Aorta (tissue), 5 donors: ENCODE measurements at regions not wholly inside any gene's neighbourhood (a gene's known extent, or its start where the extent isn't known, plus 50 kb on each side); places are given as distances from the start of the nearest gene placed in this dataset.

ENCODE experiments used
- ATAC-seq: fragments of 200-7000 bp; cut with Tn5 transposase; one replicate; pipeline ENCODE4 v1.9.1; 2022; ENCODE audit warnings: moderate library complexity; ENCODE audit not compliant: low FRiP score
- DNase-seq, 2 donors: peaks; one replicate each; pipeline ENCODE4 v3.0.0-alpha.2; 2020
- H3K27ac ChIP-seq, 2 donors: one replicate each; pipeline ENCODE4 v1.5.1; 2013; ENCODE audit warnings: low read length in 2 of 2, mild to moderate bottlenecking in 2 of 2, moderate library complexity in 2 of 2, control low read depth in 1 of 2, inconsistent platforms in 1 of 2, low read depth in 1 of 2
- H3K27me3 ChIP-seq, 2 donors: one replicate each; pipeline ENCODE4 v1.6.1; 2013; ENCODE audit warnings: control low read depth in 1 of 2, low read length in 1 of 2, mild to moderate bottlenecking in 1 of 2, moderate library complexity in 1 of 2; ENCODE audit not compliant: insufficient read depth in 2 of 2, control insufficient read depth in 1 of 2
- H3K36me3 ChIP-seq, 2 donors: one replicate each; pipeline ENCODE4 v1.6.1; 2013; ENCODE audit warnings: control low read depth in 1 of 2, low read length in 1 of 2, mild to moderate bottlenecking in 1 of 2; ENCODE audit not compliant: insufficient read depth in 2 of 2, control insufficient read depth in 1 of 2
- H3K4me1 ChIP-seq, 2 donors: one replicate each; pipeline ENCODE4 v1.6.1; 2013; ENCODE audit warnings: low read length in 2 of 2, control low read depth in 1 of 2, mild to moderate bottlenecking in 1 of 2, moderate library complexity in 1 of 2; ENCODE audit not compliant: insufficient read depth in 2 of 2, control insufficient read depth in 1 of 2
- H3K4me3 ChIP-seq, 2 donors: one replicate each; pipeline ENCODE4 v1.5.1; 2013; ENCODE audit warnings: low read length in 2 of 2, control low read depth in 1 of 2, mild to moderate bottlenecking in 1 of 2
- H3K9me3 ChIP-seq: one replicate; pipeline ENCODE4 v1.6.1; 2013; ENCODE audit warnings: mild to moderate bottlenecking, low read length; ENCODE audit not compliant: control insufficient read depth
- WGBS, 2 donors: extraction: QIAGEN DNeasy Blood & Tissue Kit; methylation state at CpG; one replicate each; pipeline ENCODE4 v1.1.7; 2013; 5-methylcytosine and 5-hydroxymethylcytosine counted together
- intact Hi-C, 2 donors: fragments of 100-400 bp; cut with DNase I; formaldehyde crosslinking; loops; one replicate each; pipeline versions ENCODE4 v1.14.2 to v1.15.0; 2022
- donor health status: healthy with polysubstance abuse.
- donor health status: Bipolar disorder and iron deficiency.
- donor health status: DM: no; HTN: no; CAD: no.
- donor health status: DM: no; HTN: no; CAD: no.
- donor health status: DM: yes; HTN: yes; CAD: no.

DNA sequence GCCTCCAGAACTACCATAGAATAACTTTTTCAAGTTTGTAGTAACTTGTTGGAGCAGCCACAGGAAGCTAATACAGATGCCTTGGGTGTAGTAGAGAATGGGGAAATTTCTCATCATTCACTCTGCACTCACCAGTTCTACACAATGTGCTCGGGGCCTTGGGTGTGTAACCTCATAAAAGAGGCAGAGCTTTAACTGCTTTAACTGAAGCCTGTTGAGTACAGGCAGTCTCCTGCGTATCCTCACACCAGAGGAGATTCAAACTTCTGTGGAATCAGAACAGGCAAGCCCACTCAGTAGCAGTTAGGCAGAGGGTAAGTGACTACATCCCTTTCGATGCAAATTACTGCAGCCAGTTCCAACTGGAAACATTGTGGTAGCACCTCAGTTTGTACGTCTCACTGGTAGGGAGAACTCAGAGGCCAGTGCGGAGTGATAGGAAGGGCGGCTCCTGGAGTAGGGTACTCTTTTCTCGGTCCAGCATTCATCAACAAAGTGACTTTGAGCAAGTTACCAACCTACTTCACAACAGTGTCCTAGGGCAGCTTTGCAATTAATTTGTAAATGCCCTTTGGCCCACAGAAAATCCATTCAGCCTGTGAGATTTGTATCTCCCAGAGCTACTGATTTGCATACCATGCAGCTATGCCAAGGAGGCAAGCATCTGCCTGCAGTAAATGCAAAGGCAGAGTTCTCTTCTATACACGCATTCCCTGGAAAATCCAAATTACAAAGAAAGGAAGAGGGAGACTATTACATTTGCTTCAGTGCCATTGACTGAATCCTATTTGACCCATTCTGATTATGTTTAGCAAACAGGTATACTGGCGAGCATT, 904.3 kb downstream of the DIAPH3 start:
- Histone ChIP-seq H3K4me1 (no peaks in the 10 kb centered on the region), H3K27ac (no peak overlapping the region), H3K36me3 (no peaks in the 10 kb centered on the region), H3K9me3 (no peaks in the 10 kb centered on the region), H3K4me3 (no peak overlapping the region), H3K27me3 (no peaks in the 10 kb centered on the region)
- 88 to 89% methylated on average over 9 of the region's 9 CpGs for WGBS, 2 donors
- intact Hi-C loops = no loop called here
- DNase-seq = no peak
- ATAC-seq = peak; percentile 15

- H3K27ac ChIP-seq = no peak overlapping the region
- no peaks in the 10 kb centered on the region for H3K36me3 ChIP-seq
- H3K27me3 ChIP-seq = no peaks in the 10 kb centered on the region
- H3K4me3 ChIP-seq = no peak overlapping the region
- whole genome bisulfite sequencing, 2 donors = 49 to 53% methylated on average over 4 of the region's 4 CpGs
- H3K4me1 ChIP-seq = no peaks in the 10 kb centered on the region
- ATAC-seq (no peak), DNase-seq (no peak)
- H3K9me3 ChIP-seq = no peaks in the 10 kb centered on the region
- intact Hi-C loops = no loop called here
These were observed 901.7 kb downstream of the DIAPH3 start for GRCh38 chr13:59261928-59262488.

- no peaks in the 10 kb centered on the region for H3K36me3 ChIP-seq
- DNase-seq = no peak
- H3K27ac ChIP-seq = no peak overlapping the region
- H3K4me1 ChIP-seq = no peaks in the 10 kb centered on the region
- intact Hi-C loops = no loop called here
- H3K9me3 ChIP-seq = no peaks in the 10 kb centered on the region
- no peak for ATAC-seq
- no peaks in the 10 kb centered on the region for H3K27me3 ChIP-seq
- no peak overlapping the region for H3K4me3 ChIP-seq
These were observed 900.2 kb downstream of the DIAPH3 start for GRCh38 chr13:59263531-59263930.

- Histone ChIP-seq H3K9me3 (no peaks in the 10 kb centered on the region), H3K36me3 (no peaks in the 10 kb centered on the region), H3K4me1 (no peaks in the 10 kb centered on the region), H3K27ac (no peak overlapping the region), H3K4me3 (no peak overlapping the region), H3K27me3 (no peaks in the 10 kb centered on the region)
- no peak for DNase-seq
- ATAC-seq = no peak
- WGBS, 2 donors = 45 to 50% methylated on average over 2 of the region's 2 CpGs
- intact Hi-C loops = no loop called here
These were observed 897.2 kb downstream of the DIAPH3 start for GRCh38 chr13:59266478-59267063.

- H3K27ac ChIP-seq = no peak overlapping the region
- DNase-seq = no peak
- no peaks in the 10 kb centered on the region for H3K9me3 ChIP-seq
- intact Hi-C loops = no loop called here
- ATAC-seq = no peak
- H3K4me1 ChIP-seq = no peaks in the 10 kb centered on the region
- H3K27me3 ChIP-seq = no peaks in the 10 kb centered on the region
- H3K36me3 ChIP-seq = no peaks in the 10 kb centered on the region
- 7 to 12% methylated on average over 2 of the region's 2 CpGs for WGBS, 2 donors
- H3K4me3 ChIP-seq = no peak overlapping the region
These were observed 894.3 kb downstream of the DIAPH3 start for GRCh38 chr13:59269476-59269875.

- Histone ChIP-seq H3K4me3 (no peak overlapping the region), H3K36me3 (no peaks in the 10 kb centered on the region), H3K9me3 (no peaks in the 10 kb centered on the region), H3K27ac (no peak overlapping the region), H3K4me1 (no peaks in the 10 kb centered on the region), H3K27me3 (no peaks in the 10 kb centered on the region)
- no peak for DNase-seq
- intact Hi-C loops = no loop called here
- ATAC-seq = no peak
These were observed 893.4 kb downstream of the DIAPH3 start for GRCh38 chr13:59270327-59270726.

DNA sequence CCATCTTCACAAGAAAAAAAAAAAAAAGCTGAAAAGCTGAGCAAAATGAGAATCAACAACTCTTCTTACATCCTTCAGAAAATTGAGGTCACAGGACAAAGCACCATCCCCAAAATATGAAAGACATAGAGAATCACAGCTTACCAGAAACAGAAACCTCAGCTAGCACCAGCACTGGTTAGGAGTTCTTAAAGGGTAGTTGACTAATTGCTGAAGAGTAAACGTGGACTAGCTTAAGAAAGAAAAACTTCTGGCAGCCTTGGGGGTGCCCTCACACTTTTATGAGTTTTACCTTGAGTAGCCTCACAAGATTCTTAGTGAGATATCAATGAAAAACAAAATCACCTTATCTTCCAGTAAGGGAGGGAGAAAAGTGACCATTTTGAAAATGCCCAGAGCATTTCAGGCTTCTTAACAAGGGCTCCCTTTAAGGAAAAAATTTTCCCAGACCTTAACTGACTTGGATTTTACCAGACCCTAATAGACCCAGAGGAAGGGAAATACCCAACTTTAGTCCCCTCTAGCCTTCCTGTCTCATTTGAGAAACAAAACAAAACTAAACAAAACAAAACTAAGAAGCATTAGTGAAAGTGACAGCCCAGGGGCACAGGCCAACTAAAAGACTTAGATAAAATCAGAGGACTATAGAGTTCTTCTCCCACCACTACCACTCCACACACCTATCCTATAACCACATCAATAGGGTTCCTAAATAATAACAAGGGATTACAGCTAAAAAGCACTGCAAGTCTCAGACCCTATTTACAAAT, 888.6 kb downstream of the DIAPH3 start:
- Histone ChIP-seq H3K36me3 (no peaks in the 10 kb centered on the region), H3K27me3 (no peaks in the 10 kb centered on the region), H3K27ac (no peak overlapping the region), H3K4me1 (no peaks in the 10 kb centered on the region), H3K9me3 (no peaks in the 10 kb centered on the region), H3K4me3 (no peak overlapping the region)
- intact Hi-C loops = no loop called here
- 12 to 27% methylated on average over 1 of the region's 1 CpG for WGBS, 2 donors
- no peak for DNase-seq
- ATAC-seq = no peak

DNA sequence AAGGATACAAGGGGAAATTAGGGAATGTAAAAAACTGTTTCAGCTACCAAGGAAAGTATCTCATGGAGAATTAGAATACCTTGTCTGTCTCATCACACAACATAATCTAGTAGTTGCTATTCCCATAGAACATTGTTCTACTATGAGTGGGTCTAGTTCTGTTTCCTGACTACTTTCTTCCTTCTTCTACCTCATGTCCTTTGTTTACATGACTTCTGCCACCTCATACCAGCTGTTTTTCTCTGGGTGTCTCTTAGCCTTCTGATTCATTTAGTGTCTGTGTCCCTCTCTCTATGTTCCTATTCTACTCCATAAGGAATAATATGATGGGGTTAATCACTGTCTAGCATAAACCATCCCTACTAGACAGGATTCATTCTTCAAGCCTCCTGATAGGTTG, 887.3 kb downstream of the DIAPH3 start:
- intact Hi-C loops = no loop called here
- no peaks in the 10 kb centered on the region for H3K4me1 ChIP-seq
- H3K27ac ChIP-seq = no peak overlapping the region
- no peaks in the 10 kb centered on the region for H3K36me3 ChIP-seq
- no peak overlapping the region for H3K4me3 ChIP-seq
- DNase-seq (no peak), ATAC-seq (no peak)
- no peaks in the 10 kb centered on the region for H3K27me3 ChIP-seq
- no peaks in the 10 kb centered on the region for H3K9me3 ChIP-seq
